ENCODE measurements at regions not wholly inside any gene's neighbourhood (a gene's known extent, or its start where the extent isn't known, plus 50 kb on each side); places are given as distances from the start of the nearest gene placed in this dataset.

DNA sequence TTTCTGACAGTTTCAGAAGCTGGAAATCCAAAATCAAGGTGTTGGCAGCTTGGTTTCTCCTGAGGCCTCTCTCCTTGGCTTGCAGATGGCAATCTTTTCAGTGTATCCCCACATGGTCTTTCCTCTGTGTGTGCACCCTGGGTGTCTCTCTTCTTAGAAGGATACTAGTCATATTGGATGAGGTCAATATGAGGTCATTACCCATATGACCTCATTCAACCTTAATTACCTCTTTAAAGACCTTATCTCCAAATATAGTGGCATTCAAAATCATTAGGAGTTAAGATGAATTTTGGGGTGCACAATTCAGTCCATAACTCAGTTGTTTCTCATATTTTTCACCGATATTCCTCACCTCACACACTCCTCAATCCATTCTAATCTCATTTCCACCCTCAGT lies 92.4 kb upstream of the TGM3 start:
- no peaks in the 10 kb centered on the region for H3K9me3 ChIP-seq (ENCODE audit: control insufficient read depth, insufficient read depth, low read length)
- H3K4me3 ChIP-seq (ENCODE audit: low read depth, low read length), result no peak overlapping the region
- H3K27me3 ChIP-seq (ENCODE audit: control insufficient read depth, insufficient read depth, low read length), result peaks cover 18% of the 10 kb centered on the region
- no peak overlapping the region for H3K27ac ChIP-seq (ENCODE audit: low read depth, low read length)
- no peak overlapping the region for H3K9ac ChIP-seq (ENCODE audit: low read depth, low read length)
- no peaks in the 10 kb centered on the region for H3K36me3 ChIP-seq (ENCODE audit: control insufficient read depth, insufficient read depth, low read length)
- no peaks in the 10 kb centered on the region for H3K4me1 ChIP-seq (ENCODE audit: control insufficient read depth, insufficient read depth, low read length)

- no peak overlapping the region for H3K27ac ChIP-seq (ENCODE audit: low read depth, low read length)
- no peak overlapping the region for H3K4me3 ChIP-seq (ENCODE audit: low read depth, low read length)
- no peak overlapping the region for H3K9ac ChIP-seq (ENCODE audit: low read depth, low read length)
- peaks cover 22% of the 10 kb centered on the region for H3K27me3 ChIP-seq (ENCODE audit: control insufficient read depth, insufficient read depth, low read length)
- H3K9me3 ChIP-seq (ENCODE audit: control insufficient read depth, insufficient read depth, low read length), result no peaks in the 10 kb centered on the region
- H3K4me1 ChIP-seq (ENCODE audit: control insufficient read depth, insufficient read depth, low read length), result no peaks in the 10 kb centered on the region
- H3K36me3 ChIP-seq (ENCODE audit: control insufficient read depth, insufficient read depth, low read length), result no peaks in the 10 kb centered on the region
These were observed 91.8 kb upstream of the TGM3 start for GRCh38 chr20:2204021-2204420.

DNA sequence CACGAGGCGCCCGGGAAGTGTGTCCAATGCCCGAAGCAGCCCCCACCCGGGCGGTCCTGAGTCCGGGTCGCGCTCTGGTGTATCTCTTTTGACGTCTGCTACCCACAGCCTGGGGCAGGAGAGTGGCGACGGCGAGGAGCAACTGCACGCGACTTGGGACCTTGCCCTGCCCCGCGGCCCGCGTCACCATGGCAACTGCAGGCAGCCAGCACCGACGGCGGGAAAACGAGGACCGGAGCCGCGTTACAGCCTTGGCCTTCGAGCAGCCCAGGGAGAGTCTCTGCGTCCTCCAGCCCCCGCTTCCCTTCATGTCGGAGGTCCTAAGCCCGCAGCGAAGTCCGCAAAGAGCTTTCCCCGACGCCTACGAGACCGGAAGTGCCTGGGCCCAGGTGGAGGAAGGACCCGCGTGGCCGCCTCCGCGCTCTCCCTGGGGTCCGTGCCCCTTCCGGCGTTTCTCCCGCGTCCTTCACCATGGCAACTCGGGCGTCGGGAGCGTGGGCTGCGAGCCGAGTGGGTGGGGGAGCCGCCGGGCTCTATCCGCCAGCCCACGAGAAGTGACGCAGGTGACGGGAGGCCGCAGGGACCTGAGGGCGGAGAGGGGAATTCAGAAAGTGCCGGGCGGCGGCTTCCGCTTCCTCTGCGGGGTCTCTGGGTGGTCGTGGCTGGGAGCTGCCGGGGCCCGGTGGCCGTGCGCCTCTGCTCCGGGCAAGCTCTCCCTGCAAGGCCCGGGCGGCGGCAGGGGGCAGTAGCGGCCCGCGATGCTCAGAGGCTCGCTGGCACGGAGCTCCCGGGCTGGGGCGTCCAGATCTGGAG lies 88.6 kb upstream of the TGM3 start:
- no peaks in the 10 kb centered on the region for H3K36me3 ChIP-seq (ENCODE audit: control insufficient read depth, insufficient read depth, low read length)
- no peaks in the 10 kb centered on the region for H3K9me3 ChIP-seq (ENCODE audit: control insufficient read depth, insufficient read depth, low read length)
- H3K4me1 ChIP-seq (ENCODE audit: control insufficient read depth, insufficient read depth, low read length), result no peaks in the 10 kb centered on the region
- peak overlapping the region; percentile 82 for H3K4me3 ChIP-seq (ENCODE audit: low read depth, low read length)
- peaks cover 28% of the 10 kb centered on the region for H3K27me3 ChIP-seq (ENCODE audit: control insufficient read depth, insufficient read depth, low read length)
- H3K9ac ChIP-seq (ENCODE audit: low read depth, low read length), result peak overlapping the region; percentile 54
- H3K27ac ChIP-seq (ENCODE audit: low read depth, low read length), result peak overlapping the region; percentile 35

DNA sequence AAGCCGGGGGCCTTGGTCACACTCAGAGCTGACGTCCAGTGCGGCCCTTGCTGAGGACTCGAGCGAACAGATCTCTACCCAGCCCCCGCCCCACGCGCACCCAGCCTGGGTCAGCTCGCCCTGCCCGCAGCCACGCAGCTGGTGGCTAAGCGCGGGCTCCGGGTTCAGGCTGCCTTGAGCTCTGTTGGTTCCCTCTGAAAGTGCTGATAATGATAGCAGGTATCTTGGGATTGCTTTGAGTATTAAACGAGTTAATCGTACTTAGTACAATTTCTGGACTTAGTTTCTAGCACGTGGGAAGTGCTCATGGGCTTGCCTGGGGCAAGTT lies 88.1 kb upstream of the TGM3 start:
- Histone ChIP-seq H3K27me3 (ENCODE audit: control insufficient read depth, insufficient read depth, low read length) (peaks cover 28% of the 10 kb centered on the region), H3K36me3 (ENCODE audit: control insufficient read depth, insufficient read depth, low read length) (no peaks in the 10 kb centered on the region), H3K4me3 (ENCODE audit: low read depth, low read length) (peak overlapping the region; percentile 82), H3K4me1 (ENCODE audit: control insufficient read depth, insufficient read depth, low read length) (no peaks in the 10 kb centered on the region), H3K9me3 (ENCODE audit: control insufficient read depth, insufficient read depth, low read length) (no peaks in the 10 kb centered on the region), H3K9ac (ENCODE audit: low read depth, low read length) (peak overlapping the region; percentile 54; the same call in 1 of the 2 replicates), H3K27ac (ENCODE audit: low read depth, low read length) (no peak overlapping the region)

GRCh38 chr20:2208897-2209296 lies 86.9 kb upstream of the TGM3 start:
- no peaks in the 10 kb centered on the region for H3K4me1 ChIP-seq (ENCODE audit: control insufficient read depth, insufficient read depth, low read length)

DNA sequence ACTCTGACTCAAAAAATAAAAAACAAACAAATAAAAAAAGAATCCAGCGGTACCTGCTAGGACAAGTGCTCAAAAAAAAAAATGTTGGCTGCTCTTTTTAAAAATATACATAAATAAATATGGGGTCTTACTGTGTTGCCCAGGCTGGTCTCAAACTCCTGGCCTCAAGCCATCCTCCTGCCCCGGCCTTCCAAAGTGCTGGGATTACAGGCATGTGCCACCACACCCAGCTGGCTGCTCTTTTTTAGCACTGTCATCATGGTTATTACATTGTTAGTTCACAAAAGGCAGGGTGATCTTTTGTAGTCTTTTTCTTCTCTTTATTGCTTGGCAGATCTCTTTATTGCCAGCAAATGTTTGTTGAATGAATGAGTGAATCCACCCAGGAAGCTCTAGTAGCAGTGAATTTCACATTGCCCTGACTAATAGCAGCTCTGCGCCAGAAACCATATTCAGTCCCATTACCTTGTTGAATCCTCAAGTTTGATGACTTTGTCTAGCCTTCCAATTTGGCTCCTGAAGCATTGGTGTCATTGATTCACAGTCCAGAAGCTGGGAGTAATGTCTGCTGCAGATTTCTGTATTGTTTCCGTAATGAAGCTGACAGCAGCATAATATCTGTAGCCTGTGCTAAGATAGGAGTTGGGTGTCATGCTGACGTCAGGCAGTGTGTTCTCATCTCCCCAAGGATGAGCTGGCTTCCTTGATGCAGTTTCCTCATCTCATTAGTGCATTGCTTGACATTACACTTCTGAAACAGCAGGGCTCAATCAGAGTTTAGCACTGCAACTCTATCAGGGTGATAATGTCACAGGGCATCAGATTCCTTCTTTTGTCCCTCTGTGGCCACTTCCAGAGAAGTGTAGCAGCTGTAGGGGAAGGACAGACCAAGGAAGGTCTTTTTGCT lies 84.9 kb upstream of the TGM3 start:
- Histone ChIP-seq H3K9me3 (ENCODE audit: control insufficient read depth, insufficient read depth, low read length) (no peaks in the 10 kb centered on the region), H3K27ac (ENCODE audit: low read depth, low read length) (no peak overlapping the region), H3K9ac (ENCODE audit: low read depth, low read length) (no peak overlapping the region), H3K4me3 (ENCODE audit: low read depth, low read length) (no peak overlapping the region), H3K36me3 (ENCODE audit: control insufficient read depth, insufficient read depth, low read length) (no peaks in the 10 kb centered on the region), H3K4me1 (ENCODE audit: control insufficient read depth, insufficient read depth, low read length) (no peaks in the 10 kb centered on the region), H3K27me3 (ENCODE audit: control insufficient read depth, insufficient read depth, low read length) (peaks cover 28% of the 10 kb centered on the region)

More at GRCh38 chr20:2208897-2209296, 86.9 kb upstream of the TGM3 start:
- no peak overlapping the region for H3K27ac ChIP-seq (ENCODE audit: low read depth, low read length)
- no peak overlapping the region for H3K9ac ChIP-seq (ENCODE audit: low read depth, low read length)
- no peaks in the 10 kb centered on the region for H3K9me3 ChIP-seq (ENCODE audit: control insufficient read depth, insufficient read depth, low read length)
- H3K36me3 ChIP-seq (ENCODE audit: control insufficient read depth, insufficient read depth, low read length), result no peaks in the 10 kb centered on the region
- no peak overlapping the region for H3K4me3 ChIP-seq (ENCODE audit: low read depth, low read length)
- H3K27me3 ChIP-seq (ENCODE audit: control insufficient read depth, insufficient read depth, low read length), result peaks cover 28% of the 10 kb centered on the region

GRCh38 chr20:2212456-2213015 lies 83.3 kb upstream of the TGM3 start:
- Histone ChIP-seq H3K9ac (ENCODE audit: low read depth, low read length) (no peak overlapping the region), H3K27ac (ENCODE audit: low read depth, low read length) (no peak overlapping the region), H3K4me3 (ENCODE audit: low read depth, low read length) (no peak overlapping the region), H3K9me3 (ENCODE audit: control insufficient read depth, insufficient read depth, low read length) (no peaks in the 10 kb centered on the region), H3K27me3 (ENCODE audit: control insufficient read depth, insufficient read depth, low read length) (peaks cover 17% of the 10 kb centered on the region), H3K36me3 (ENCODE audit: control insufficient read depth, insufficient read depth, low read length) (no peaks in the 10 kb centered on the region), H3K4me1 (ENCODE audit: control insufficient read depth, insufficient read depth, low read length) (no peaks in the 10 kb centered on the region)

GRCh38 chr20:2213401-2213800 lies 82.4 kb upstream of the TGM3 start:
- no peak overlapping the region for H3K4me3 ChIP-seq (ENCODE audit: low read depth, low read length)
- no peak overlapping the region for H3K9ac ChIP-seq (ENCODE audit: low read depth, low read length)
- H3K4me1 ChIP-seq (ENCODE audit: control insufficient read depth, insufficient read depth, low read length), result no peaks in the 10 kb centered on the region
- no peak overlapping the region for H3K27ac ChIP-seq (ENCODE audit: low read depth, low read length)
- H3K36me3 ChIP-seq (ENCODE audit: control insufficient read depth, insufficient read depth, low read length), result no peaks in the 10 kb centered on the region
- peaks cover 11% of the 10 kb centered on the region for H3K27me3 ChIP-seq (ENCODE audit: control insufficient read depth, insufficient read depth, low read length)
- no peaks in the 10 kb centered on the region for H3K9me3 ChIP-seq (ENCODE audit: control insufficient read depth, insufficient read depth, low read length)

DNA sequence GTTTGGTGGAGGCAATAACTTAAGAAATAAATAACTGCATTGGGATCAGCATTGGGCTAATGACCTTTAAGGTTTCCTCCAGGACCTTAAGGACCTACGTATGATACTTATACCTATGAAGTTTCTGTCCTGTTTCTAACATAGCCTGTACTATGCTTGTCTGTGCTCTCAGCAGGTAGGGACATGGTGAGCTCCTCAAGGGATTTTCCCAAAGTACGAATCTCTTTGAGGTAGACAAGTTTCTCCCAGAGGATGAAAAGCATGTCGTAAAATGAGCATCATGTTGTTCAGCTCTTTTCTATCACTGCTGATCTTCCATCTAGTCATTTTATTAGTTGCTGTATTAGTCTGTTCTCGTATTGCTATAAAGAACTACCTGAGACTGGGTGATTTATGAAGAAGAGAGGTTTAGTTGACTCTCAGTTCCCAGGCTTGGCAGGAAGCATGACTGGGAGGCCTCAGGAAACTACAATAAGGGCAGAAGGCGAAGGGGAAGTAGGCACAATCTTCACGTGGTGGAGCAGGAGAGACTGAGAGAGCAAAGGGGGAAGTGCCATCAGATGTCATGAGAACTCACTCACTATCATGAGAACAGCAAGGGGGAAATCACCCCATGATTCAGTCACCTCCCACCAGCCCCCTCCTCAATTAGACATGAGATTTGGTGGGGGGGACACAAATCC lies 77.8 kb upstream of the TGM3 start:
- H3K9ac ChIP-seq (ENCODE audit: low read depth, low read length), result no peak overlapping the region
- no peaks in the 10 kb centered on the region for H3K36me3 ChIP-seq (ENCODE audit: control insufficient read depth, insufficient read depth, low read length)
- no peaks in the 10 kb centered on the region for H3K27me3 ChIP-seq (ENCODE audit: control insufficient read depth, insufficient read depth, low read length)
- no peak overlapping the region for H3K4me3 ChIP-seq (ENCODE audit: low read depth, low read length)
- no peaks in the 10 kb centered on the region for H3K4me1 ChIP-seq (ENCODE audit: control insufficient read depth, insufficient read depth, low read length)
- H3K9me3 ChIP-seq (ENCODE audit: control insufficient read depth, insufficient read depth, low read length), result no peaks in the 10 kb centered on the region
- H3K27ac ChIP-seq (ENCODE audit: low read depth, low read length), result no peak overlapping the region

DNA sequence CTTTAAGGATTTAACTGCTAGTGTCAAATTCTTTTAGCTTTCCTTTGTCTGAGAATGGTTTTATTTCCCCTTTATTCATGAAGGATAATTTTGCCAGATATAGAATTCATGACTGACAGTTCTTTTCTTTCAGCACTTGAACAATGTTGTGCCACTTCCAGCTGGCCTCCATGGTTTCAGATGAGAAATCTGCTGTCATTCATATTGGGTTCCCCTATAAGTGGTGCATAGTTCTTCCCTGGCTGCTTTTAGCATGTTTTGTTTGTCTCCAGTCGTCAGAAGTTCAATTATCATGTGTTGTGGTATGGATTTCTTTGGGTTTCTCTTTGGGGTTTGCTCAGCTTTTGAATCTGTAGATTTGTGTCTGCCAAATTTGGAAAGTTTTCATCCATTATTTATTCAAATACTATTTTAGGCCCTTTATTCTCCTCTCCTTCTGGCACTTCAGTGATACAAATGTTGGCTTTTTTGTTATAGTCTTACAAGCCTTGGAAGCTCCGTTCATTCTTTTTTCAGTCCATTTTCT lies 76.3 kb upstream of the TGM3 start:
- H3K9ac ChIP-seq (ENCODE audit: low read depth, low read length), result no peak overlapping the region
- no peak overlapping the region for H3K27ac ChIP-seq (ENCODE audit: low read depth, low read length)
- H3K27me3 ChIP-seq (ENCODE audit: control insufficient read depth, insufficient read depth, low read length), result no peaks in the 10 kb centered on the region
- H3K4me1 ChIP-seq (ENCODE audit: control insufficient read depth, insufficient read depth, low read length), result no peaks in the 10 kb centered on the region
- no peak overlapping the region for H3K4me3 ChIP-seq (ENCODE audit: low read depth, low read length)
- no peaks in the 10 kb centered on the region for H3K36me3 ChIP-seq (ENCODE audit: control insufficient read depth, insufficient read depth, low read length)
- no peaks in the 10 kb centered on the region for H3K9me3 ChIP-seq (ENCODE audit: control insufficient read depth, insufficient read depth, low read length)

Data from HUES48 (cell line).